K562 (cell line): ENCODE measurements at regions not wholly inside any gene's neighbourhood (a gene's known extent, or its start where the extent isn't known, plus 50 kb on each side); places are given as distances from the start of the nearest gene placed in this dataset.

Experiments used
- ATF6 ChIP-seq: sonication (generic); formaldehyde crosslinking; IDR thresholded peaks from 2 replicates; pipeline ENCODE4 v1.4.0; 2020; ENCODE audit warnings: mild to moderate bottlenecking, missing genetic modification reagents
- ESRRB ChIP-seq: fragments of 250-450 bp; sonication (Bioruptor Pico); IDR thresholded peaks from 2 replicates; pipeline ENCODE4 v1.5.0; 2020; ENCODE audit warnings: mild to moderate bottlenecking, moderate library complexity, borderline replicate concordance
- HEY1 ChIP-seq: fragments of 250-450 bp; sonication (Bioruptor Pico); IDR thresholded peaks from 2 replicates; pipeline ENCODE4 v1.5.0; 2020; ENCODE audit warnings: mild to moderate bottlenecking, moderate library complexity, borderline replicate concordance
- MGA ChIP-seq: fragments of 450-650 bp; IDR thresholded peaks from 2 replicates; pipeline ENCODE4 v1.6.1; 2016; ENCODE audit warnings: mild to moderate bottlenecking, moderate library complexity
- POLR2B ChIP-seq: fragments of 450-650 bp; IDR thresholded peaks from 2 replicates; pipeline ENCODE4 v1.6.1; 2018; ENCODE audit warnings: low read depth; ENCODE audit not compliant: partially characterized antibody

GRCh38 chr3:137325934-137326333, 368.2 kb downstream of the IL20RB start (continued):
- TF ChIP-seq MGA = no peak
- TF ChIP-seq POLR2B = no peak
- no peak for TF ChIP-seq ESRRB
- TF ChIP-seq HEY1 = no peak
- TF ChIP-seq ATF6 (CRISPR knock-in tag) = no peak
